ENCODE measurements at regions not wholly inside any gene's neighbourhood (a gene's known extent, or its start where the extent isn't known, plus 50 kb on each side); places are given as distances from the start of the nearest gene placed in this dataset.

DNA sequence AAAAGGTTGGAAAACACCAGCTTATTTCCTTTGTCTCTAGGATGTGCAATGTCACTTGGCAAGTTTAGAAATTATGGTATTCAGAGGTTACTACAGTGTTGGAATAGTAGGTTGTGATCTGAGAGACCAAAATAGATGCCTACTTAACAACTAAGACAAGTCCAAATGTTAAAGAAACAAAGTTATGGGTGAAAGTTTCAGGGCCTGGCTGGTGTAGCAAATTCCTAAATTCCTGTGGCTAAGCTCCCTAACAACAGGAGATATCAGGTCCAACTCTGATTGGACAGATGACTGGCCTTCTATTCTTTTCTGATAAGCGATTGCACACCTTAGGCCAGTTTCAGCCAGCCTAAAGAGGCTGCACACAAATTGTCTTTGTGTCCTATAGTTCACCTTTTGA is 873.5 kb downstream of the REEP3 start:
- DNase-seq (ENCODE audit: low read depth), result no peak
- TF ChIP-seq, protein P1, sequence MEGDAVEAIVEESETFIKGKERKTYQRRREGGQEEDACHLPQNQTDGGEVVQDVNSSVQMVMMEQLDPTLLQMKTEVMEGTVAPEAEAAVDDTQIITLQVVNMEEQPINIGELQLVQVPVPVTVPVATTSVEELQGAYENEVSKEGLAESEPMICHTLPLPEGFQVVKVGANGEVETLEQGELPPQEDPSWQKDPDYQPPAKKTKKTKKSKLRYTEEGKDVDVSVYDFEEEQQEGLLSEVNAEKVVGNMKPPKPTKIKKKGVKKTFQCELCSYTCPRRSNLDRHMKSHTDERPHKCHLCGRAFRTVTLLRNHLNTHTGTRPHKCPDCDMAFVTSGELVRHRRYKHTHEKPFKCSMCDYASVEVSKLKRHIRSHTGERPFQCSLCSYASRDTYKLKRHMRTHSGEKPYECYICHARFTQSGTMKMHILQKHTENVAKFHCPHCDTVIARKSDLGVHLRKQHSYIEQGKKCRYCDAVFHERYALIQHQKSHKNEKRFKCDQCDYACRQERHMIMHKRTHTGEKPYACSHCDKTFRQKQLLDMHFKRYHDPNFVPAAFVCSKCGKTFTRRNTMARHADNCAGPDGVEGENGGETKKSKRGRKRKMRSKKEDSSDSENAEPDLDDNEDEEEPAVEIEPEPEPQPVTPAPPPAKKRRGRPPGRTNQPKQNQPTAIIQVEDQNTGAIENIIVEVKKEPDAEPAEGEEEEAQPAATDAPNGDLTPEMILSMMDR (IDR thresholded peaks at IDR 0.05; ENCODE audit: low read depth, low read length, missing control alignments), result no peak
- no peak overlapping the region for H3K4me3 ChIP-seq (ENCODE audit: low read depth, low read length)

DNA sequence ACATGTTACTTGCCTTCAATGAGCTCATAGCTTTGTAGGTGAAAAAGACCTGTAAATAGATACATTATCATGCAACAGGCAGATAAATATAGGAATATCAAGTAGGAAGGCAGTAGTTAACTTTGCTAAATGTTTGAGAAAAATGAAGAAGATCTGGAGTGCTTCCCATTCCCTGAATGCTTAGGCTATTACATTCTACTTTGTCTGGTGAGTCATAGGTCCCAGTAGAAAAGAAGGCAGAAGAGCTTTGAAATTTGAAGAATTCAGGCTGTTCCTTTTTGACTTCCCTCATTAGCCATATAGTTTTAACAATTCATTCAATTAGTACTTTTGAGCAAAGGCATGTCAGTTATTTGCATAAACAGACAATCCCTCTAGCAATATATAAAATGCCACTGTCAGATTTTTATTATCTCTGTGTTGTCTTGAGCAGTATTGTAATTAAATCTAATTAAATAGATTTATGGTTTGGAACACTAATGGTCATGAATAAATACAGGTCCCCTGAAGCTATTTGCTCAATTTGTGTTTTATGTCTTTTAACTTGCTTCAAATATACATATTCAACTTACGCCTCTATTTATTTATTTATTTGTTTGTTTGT is 875.0 kb downstream of the REEP3 start:
- H3K4me3 ChIP-seq (ENCODE audit: low read depth, low read length), result no peak overlapping the region
- no peak for DNase-seq (ENCODE audit: low read depth)
- TF ChIP-seq, protein P1 (IDR thresholded peaks at IDR 0.05; ENCODE audit: low read depth, low read length, missing control alignments), result no peak

DNA sequence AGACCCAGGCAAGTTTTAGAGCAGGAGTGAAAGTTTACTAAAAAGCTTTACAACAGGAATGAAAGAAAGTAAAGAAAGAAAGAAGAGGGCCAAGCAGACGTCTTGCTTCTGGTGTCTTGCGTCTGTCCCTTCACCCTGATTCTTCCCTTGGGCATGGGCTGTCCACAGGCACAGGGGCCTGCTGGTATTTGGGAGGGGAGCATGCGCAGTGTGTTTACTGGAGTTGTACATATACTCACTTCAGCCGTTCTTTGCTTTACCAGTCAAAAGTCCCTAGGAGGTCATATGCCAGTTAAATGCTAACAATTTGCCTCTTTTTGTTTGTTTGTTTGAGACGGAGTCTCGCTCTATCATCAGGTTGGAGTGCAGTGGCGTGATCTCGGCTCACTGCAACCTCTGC is 875.9 kb downstream of the REEP3 start:
- DNase-seq (ENCODE audit: low read depth), result no peak
- TF ChIP-seq, protein P1 (IDR thresholded peaks at IDR 0.05; ENCODE audit: low read depth, low read length, missing control alignments), result no peak
- no peak overlapping the region for H3K4me3 ChIP-seq (ENCODE audit: low read depth, low read length)

DNA sequence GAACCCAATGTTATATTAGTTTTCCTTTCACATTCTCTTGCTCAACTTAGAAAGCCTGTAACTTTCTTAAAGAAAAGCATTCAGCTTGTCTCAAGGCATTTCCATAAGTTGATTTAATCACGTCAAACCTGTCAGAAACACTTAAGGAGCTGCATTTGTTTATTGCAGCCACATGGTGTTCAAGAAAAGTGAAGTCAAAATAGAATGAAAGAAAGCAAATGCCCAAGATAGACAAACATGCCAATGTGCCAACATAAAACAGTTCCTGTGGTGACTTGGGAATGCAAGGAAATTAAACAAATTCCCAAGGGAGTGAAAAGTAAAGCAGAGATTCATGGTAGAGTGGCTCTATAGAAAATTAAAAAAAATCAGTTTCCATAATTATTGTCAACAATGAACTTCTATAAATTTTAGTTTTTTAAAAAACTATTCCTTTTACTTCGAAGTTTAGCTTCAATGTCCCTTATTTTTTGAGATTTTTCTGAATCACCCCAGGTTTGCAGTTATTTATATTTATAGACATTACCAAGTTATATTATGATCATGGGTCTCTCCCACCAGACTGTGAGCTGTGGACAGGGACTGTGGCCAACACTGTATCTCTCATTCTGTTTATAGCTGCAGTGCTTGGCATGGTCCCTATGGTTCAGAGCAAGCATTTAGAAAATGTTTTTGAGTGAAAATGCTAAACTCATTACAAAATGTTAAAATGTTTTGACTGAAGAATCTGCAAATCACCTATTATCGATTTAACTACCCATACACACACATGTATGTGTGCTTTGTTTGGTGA is 887.4 kb downstream of the REEP3 start:
- TF ChIP-seq, protein P1 (IDR thresholded peaks at IDR 0.05; ENCODE audit: low read depth, low read length, missing control alignments), result no peak
- H3K4me3 ChIP-seq (ENCODE audit: low read depth, low read length), result no peak overlapping the region
- DNase-seq (ENCODE audit: low read depth), result no peak

DNA sequence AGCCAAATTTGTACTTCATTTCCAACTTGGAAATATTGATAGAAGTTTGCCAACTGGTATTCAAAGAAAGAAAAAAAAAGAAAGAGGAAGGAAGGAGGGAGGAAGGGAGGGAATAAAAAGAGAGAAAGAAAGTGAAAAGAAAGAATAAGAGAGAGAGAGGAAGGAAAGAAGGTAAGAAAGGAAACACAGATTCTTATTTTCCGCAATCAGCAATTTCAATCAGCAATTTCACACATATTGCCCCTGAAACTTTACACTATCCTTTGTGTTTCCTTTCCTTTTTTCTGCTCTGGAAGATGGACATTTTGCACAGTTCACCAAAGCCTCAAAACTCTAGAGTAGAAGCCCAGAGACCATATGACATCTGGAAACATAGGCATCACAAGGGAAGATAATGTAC is 888.1 kb downstream of the REEP3 start:
- TF ChIP-seq, protein P1 (IDR thresholded peaks at IDR 0.05; ENCODE audit: low read depth, low read length, missing control alignments), result no peak
- H3K4me3 ChIP-seq (ENCODE audit: low read depth, low read length), result no peak overlapping the region
- no peak for DNase-seq (ENCODE audit: low read depth)

DNA sequence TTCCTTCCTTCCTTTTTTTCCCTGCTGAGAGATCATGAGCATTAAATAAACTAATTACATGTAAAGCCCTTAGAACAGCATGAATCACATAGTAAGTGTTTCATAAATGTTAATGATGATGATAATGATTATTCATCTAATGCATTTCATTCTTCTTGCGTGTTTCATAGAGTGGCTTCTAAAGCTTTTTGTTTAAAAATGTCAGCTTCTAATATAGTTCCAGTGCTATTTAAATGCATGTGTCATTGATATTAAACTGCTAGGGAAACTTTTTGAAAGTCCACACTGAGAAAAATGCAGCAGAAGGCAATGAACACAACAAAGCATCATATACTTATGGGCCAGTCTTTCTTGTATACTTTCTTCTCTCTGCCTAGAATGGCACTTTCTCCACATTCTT is 894.8 kb downstream of the REEP3 start:
- no peak overlapping the region for H3K4me3 ChIP-seq (ENCODE audit: low read depth, low read length)
- DNase-seq (ENCODE audit: low read depth), result no peak
- TF ChIP-seq, protein P1 (IDR thresholded peaks at IDR 0.05; ENCODE audit: low read depth, low read length, missing control alignments), result no peak

DNA sequence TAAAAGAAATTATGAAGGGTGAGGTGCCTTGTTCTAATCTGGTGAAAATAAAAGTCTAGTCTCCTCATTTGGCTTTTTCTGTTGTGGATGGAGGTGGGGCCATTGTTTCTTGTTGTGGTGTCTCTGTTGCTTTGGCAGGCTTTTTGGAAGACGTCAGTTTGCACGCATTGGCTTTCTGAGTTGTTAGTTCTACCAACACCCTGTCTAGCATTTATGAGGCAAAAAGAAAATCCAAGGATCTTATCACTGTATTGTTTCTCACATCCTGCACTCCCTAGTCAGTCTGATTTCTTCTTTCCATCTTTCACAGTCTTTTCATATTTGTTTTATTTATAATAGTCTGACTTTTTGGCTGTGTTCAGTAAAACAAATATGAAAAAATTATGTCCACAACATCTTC is 898.3 kb downstream of the REEP3 start:
- DNase-seq (ENCODE audit: low read depth), result no peak

More for the DNA sequence above, 898.3 kb downstream of the REEP3 start:
- TF ChIP-seq, protein P1 (IDR thresholded peaks at IDR 0.05; ENCODE audit: low read depth, low read length, missing control alignments), result no peak
- no peak overlapping the region for H3K4me3 ChIP-seq (ENCODE audit: low read depth, low read length)

Measured in GM12864 (cell line).